GM21717 (cell line): ENCODE measurements at regions not wholly inside any gene's neighbourhood (a gene's known extent, or its start where the extent isn't known, plus 50 kb on each side); places are given as distances from the start of the nearest gene placed in this dataset.

ENCODE experiments used
- ATAC-seq: cut with Tn5 transposase; IDR thresholded peaks from one replicate; pipeline ENCODE4 v1.9.1; 2021; ENCODE audit warnings: mild to moderate bottlenecking, moderate library complexity; ENCODE audit not compliant: unreplicated experiment

DNA sequence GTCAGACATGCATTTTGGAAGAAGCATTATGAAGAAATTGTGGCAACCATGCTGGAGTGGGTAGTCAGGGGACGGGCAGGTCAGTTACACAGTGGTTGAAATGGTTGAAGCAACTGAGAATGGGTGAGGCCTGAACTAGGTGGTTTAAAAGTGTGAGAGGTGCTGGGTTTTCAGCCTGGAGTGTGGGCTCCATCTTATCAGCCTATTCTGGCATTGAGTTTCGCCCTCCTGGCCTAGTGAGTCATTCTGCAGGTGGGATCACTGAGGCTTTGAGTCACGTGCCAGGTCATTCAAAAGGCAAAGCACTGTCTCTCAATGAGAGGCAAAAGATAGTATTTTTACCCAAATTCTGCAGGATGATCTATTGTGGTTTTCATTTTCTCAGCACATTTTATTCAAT is 181.9 kb upstream of the CHD6 start:
- ATAC-seq, result no peak

- no peak for ATAC-seq
These were observed 180.8 kb upstream of the CHD6 start for GRCh38 chr20:41798930-41799502.

DNA sequence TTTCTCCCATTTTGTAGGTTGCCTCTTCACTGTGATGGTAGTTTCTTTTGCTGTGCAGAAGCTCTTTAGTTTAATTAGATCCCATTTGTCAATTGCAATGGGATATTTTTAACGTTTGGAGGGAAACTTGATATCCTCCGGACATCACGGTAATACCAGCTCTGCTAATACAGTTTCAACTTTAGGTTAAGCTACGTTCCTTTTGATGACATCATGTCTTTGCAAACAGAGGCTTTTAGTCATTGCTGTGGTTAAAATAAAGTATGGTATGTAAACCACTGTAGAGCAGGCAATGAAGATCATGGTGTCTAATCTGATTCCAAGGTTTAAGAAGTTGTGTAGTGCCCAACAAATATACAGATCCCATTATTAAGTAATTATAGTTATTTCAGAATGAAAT is 168.0 kb upstream of the CHD6 start:
- no peak for ATAC-seq

GRCh38 chr20:41784209-41784958 is 166.2 kb upstream of the CHD6 start:
- no peak for ATAC-seq

DNA sequence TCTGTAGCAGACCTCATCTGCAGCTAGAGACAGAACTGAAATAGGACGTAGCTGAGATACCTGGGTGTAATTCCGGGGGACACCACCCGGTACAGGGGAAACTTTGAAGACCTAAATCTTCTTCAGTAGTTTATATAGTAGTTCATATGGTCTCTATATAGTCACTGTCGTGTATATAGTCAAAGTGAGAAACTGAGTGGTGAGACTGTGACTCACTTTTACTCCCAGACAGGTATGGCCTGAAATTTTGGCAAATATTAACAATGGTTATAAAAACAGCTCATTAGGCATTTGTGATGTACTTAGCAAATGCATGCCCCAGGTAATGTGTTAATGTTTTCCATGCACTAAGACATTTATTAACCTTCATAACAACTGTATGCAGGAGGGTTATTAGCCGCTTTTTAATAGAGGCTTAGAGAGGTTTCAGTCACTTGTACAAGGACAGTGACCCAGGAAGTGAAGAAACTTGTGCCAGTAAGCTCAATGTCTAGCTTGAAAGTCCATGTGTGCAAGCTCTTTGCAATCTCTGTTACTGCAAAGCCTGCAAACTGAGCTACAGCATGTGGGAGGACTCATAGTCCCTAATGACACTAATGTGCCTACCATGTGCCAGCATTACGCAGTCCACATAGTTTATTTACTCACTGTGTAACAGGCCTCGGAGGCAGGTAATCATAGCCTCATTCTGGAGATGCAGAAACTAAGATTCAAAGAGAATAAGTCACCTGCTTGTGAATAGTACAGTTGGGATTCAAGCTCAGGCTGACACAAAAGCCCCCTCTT is 165.4 kb upstream of the CHD6 start:
- no peak for ATAC-seq

DNA sequence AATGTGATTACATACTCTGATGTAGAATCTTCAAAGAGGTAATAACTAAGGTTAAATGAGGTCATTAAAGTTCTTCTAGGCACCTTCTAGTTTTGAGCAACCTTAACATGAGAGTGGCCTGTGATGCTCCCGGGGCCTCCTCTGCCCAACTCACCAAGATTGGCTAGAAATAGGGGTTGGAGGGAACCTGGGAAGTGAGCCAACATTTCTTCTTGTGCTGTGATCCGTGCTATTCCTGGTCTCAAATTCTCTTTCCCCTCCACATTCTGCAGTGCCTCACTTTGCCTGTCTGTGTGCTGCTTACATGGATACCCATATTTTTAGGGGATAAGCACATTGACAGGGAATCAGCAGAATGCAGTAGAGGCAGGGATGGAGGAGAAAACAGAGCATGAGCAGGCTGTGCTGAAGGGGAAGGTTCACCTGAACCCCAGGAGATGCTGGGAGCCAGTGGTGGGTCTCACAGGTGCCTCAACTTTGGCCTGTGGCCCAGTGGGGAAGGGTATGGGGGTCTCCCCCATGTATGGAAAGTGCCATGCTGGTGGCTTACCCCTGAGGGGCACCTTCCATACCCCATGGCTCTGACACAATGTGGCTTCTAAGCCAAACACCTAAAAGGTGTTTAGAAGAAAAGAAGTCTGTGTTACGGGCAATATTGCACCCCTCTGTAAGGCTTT is 164.7 kb upstream of the CHD6 start:
- no peak for ATAC-seq

GRCh38 chr20:41782255-41782654 is 164.1 kb upstream of the CHD6 start:
- no peak for ATAC-seq

- no peak for ATAC-seq
These were observed 158.2 kb upstream of the CHD6 start for GRCh38 chr20:41776421-41776820.

DNA sequence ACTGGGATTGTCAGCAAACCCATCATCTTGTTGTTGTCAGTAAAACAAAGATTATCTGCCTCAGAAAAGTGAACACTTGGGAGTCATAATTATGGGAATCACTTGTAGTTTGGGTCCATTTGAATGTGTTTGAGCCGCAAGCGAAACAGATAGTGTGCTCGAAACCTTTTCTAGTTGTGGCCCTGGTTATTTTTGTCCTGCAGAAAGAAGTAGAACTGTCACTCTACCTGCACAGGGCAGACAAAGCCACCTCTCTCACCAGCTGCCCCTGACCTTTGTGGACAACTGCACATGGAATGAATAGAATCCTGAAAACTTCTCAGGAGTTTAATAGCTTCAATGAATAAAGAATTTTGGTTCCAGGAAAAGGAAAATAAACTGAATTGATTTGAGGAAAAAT is 156.1 kb upstream of the CHD6 start:
- no peak for ATAC-seq

- ATAC-seq, result no peak
These were observed 152.8 kb upstream of the CHD6 start for GRCh38 chr20:41770965-41771364.

- ATAC-seq, result no peak
These were observed 152.2 kb upstream of the CHD6 start for GRCh38 chr20:41770427-41770826.

DNA sequence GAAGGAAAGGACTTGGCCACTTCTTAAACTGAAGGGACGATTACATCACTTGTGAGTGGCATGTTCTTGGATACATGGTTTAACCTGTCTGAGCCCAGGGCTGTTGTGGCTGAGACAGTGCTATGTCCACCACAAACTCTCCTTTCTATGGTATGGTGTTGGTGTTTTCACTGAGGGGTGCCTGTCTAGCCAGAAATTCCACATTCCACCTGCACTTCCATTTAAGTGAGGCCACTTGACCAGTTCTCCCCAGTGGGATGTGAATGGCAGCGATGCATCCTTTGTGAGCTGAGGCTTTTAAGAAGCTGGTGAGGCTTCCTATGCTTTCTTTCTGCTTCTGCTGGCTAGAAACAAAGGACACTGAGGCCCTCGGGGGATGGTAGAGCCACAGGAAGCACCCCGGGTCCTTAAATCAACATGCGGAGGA is 151.4 kb upstream of the CHD6 start:
- ATAC-seq, result no peak

GRCh38 chr20:41750137-41750536 is 132.0 kb upstream of the CHD6 start:
- no peak for ATAC-seq

GRCh38 chr20:41748756-41749582 is 130.8 kb upstream of the CHD6 start:
- no peak for ATAC-seq

DNA sequence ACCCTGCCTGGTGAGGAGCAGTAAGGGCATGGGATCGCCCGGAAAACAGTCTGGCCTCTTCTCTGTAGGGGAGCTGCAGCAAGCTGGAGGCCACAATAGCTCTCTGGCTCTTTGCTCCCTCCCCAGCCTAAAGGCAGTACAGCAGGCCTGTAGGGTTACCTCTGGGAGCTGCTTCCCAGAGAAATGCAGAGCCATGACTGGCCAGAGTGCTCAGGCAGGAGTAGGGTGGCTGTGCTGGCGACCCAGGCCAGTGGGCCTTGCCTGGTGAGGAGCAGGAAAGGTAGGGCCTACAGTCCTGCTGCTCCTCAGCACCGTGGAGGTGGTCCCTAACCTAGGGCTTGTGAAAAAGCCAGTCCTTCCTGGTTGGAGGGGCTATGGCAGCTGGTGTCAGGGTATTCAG is 129.9 kb upstream of the CHD6 start:
- ATAC-seq, result no peak

DNA sequence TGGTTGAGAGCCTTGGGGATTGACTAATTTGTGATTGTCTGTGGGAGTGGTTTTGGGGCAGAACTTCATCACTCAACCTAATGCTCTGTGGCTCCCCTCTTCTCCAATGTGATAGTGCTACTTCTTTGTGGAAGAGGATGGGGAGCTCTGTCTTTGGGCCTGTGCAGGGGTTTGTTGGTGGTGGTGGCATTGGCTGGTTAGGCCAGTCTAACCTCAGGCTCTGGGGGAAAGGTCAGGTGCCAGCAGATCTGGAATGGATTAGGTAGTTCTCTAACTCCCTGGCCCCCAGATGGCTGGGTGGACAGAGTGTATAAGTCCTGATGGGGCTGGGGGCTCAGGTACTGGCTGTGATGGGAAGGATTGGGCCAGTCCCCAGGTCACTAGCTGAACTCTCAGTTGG is 129.0 kb upstream of the CHD6 start:
- no peak for ATAC-seq

- ATAC-seq, result no peak
These were observed 128.5 kb upstream of the CHD6 start for GRCh38 chr20:41746635-41747034.

DNA sequence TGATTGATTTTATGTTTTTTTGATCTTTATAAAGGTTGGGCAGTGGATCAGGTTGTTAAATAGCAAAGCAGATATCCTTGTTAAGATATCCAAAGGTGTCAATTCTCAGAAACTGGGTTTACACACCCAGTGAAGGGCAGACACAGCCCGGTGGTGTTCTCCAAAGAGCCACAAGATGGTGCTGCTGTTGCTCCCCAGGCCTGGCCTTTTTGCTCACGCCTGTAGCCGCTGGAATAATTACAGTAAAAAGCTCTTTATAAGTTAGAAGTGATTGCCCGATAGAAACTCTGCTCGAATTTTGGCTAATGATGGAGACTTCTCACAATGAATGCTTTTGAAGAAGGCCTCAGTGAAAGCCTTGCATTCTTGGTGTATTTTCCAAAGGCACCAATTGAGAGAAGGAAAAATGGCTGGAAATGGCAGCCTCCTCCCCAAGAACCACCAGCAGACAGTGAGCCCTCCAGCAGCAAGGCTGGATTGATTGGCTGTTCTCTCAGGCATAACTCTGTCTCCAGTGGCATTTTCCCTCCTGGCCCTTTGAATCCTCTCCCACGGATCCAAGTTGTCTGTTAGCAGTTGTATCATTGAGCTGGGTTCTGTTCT is 120.5 kb upstream of the CHD6 start:
- ATAC-seq, result no peak

DNA sequence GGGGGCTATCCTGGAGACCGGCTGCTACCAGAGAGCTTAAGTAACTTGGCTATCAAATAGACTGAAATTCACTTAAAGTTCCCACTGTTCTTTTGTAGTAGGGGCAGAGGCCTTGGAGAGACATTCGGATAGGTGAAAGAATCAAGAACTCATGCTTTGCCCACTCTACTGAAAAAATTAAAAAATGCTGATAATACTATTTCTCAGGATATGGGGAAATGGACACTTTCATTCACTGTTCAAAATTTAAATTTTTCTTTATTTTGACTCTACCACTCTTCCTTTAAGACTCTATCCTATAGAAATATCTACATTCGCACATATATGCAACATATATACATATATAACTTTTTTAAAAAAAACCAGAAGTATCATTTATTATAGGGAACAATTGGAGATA is 117.8 kb upstream of the CHD6 start:
- no peak for ATAC-seq

GRCh38 chr20:41734506-41734945 is 116.3 kb upstream of the CHD6 start:
- ATAC-seq, result no peak
